Astrocyte (in vitro differentiated cells and primary cell): ENCODE measurements at regions not wholly inside any gene's neighbourhood (a gene's known extent, or its start where the extent isn't known, plus 50 kb on each side); places are given as distances from the start of the nearest gene placed in this dataset.

Experiments
- EZH2 ChIP-seq: IDR thresholded peaks from 2 replicates; pipeline ENCODE4 v1.6.1; 2012; ENCODE audit warnings: mild to moderate bottlenecking, low read length, inconsistent platforms; ENCODE audit not compliant: insufficient read depth
- TF ChIP-seq, protein P1 (sequence below): IDR thresholded peaks from 2 replicates; pipeline ENCODE4 v1.5.1; 2011; ENCODE audit warnings: low read depth, mild to moderate bottlenecking, inconsistent platforms, low read length, moderate library complexity; ENCODE audit not compliant: insufficient read depth

- TF ChIP-seq, protein P1, sequence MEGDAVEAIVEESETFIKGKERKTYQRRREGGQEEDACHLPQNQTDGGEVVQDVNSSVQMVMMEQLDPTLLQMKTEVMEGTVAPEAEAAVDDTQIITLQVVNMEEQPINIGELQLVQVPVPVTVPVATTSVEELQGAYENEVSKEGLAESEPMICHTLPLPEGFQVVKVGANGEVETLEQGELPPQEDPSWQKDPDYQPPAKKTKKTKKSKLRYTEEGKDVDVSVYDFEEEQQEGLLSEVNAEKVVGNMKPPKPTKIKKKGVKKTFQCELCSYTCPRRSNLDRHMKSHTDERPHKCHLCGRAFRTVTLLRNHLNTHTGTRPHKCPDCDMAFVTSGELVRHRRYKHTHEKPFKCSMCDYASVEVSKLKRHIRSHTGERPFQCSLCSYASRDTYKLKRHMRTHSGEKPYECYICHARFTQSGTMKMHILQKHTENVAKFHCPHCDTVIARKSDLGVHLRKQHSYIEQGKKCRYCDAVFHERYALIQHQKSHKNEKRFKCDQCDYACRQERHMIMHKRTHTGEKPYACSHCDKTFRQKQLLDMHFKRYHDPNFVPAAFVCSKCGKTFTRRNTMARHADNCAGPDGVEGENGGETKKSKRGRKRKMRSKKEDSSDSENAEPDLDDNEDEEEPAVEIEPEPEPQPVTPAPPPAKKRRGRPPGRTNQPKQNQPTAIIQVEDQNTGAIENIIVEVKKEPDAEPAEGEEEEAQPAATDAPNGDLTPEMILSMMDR: no peak
- TF ChIP-seq EZH2: no peak
These were observed 82.5 kb upstream of the ARL4C start for GRCh38 chr2:234579231-234579962.
